Ovary (tissue), 3 donors: ENCODE measurements at regions not wholly inside any gene's neighbourhood (a gene's known extent, or its start where the extent isn't known, plus 50 kb on each side); places are given as distances from the start of the nearest gene placed in this dataset.

Source experiments
- EP300 ChIP-seq: sonication (generic); formaldehyde crosslinking; IDR thresholded peaks from one replicate; pipeline ENCODE4 v1.6.1; 2017; ENCODE audit warnings: antibody characterized with exemption
- POLR2A ChIP-seq: fragments of 450-650 bp; IDR thresholded peaks from one replicate; pipeline ENCODE4 v1.6.1; 2017; ENCODE audit warnings: antibody characterized with exemption, mild to moderate bottlenecking, moderate library complexity
- TF ChIP-seq, protein P1 (sequence below), 3 donors: fragments of 450-650 bp in 2 of 3; fragments of 200-600 bp in 1 of 3; IDR thresholded peaks; one replicate each; pipeline versions ENCODE4 v1.5.1 to v1.8.0; 2016 to 2022; ENCODE audit warnings: antibody characterized with exemption in 3 of 3, mild to moderate bottlenecking in 1 of 3
- donor health status: DM: no; HTN: no; CAD: no.

DNA sequence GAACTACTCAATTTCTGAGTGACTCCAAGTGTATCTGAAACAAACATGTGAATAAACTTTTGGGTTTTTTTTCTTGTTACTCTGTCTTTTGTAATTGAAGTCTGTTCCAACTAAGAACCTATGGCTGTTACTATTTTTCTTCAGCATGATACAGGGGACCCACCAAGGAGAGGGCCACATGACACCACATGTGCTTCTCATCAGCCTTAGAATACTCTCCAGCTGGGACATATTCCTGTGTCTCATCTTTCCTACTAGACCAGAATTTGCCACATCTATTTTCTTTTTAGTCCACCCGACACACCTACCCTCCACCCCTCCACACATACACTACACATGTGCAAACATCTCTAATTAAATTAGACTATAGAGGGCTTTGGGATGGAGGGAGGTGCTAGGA lies 191.7 kb upstream of the NDUFV2 start:
- TF ChIP-seq, protein P1, sequence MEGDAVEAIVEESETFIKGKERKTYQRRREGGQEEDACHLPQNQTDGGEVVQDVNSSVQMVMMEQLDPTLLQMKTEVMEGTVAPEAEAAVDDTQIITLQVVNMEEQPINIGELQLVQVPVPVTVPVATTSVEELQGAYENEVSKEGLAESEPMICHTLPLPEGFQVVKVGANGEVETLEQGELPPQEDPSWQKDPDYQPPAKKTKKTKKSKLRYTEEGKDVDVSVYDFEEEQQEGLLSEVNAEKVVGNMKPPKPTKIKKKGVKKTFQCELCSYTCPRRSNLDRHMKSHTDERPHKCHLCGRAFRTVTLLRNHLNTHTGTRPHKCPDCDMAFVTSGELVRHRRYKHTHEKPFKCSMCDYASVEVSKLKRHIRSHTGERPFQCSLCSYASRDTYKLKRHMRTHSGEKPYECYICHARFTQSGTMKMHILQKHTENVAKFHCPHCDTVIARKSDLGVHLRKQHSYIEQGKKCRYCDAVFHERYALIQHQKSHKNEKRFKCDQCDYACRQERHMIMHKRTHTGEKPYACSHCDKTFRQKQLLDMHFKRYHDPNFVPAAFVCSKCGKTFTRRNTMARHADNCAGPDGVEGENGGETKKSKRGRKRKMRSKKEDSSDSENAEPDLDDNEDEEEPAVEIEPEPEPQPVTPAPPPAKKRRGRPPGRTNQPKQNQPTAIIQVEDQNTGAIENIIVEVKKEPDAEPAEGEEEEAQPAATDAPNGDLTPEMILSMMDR (IDR thresholded peaks at IDR 0.05): no peak
- TF ChIP-seq POLR2A (no peak), EP300 (no peak)
